Inferior parietal cortex (tissue), 1 donor: ENCODE measurements at regions not wholly inside any gene's neighbourhood (a gene's known extent, or its start where the extent isn't known, plus 50 kb on each side); places are given as distances from the start of the nearest gene placed in this dataset.
A peak's percentile ranks its signal among the peaks of the same experiment; 100 is the strongest.
"Not testable (repeated sequence)": the region's sequence is repeated elsewhere in the genome, so short reads cannot be mapped to it uniquely, and the experiment has no call there.

ENCODE experiments used
- DNase-seq: peaks from one replicate; pipeline ENCODE4 v3.0.0-alpha.2; 2016; ENCODE audit errors: extremely low spot score

GRCh38 chr4:137861682-137862081 lies 329.4 kb upstream of the PCDH18 start:
- peak; percentile 22 for DNase-seq

DNA sequence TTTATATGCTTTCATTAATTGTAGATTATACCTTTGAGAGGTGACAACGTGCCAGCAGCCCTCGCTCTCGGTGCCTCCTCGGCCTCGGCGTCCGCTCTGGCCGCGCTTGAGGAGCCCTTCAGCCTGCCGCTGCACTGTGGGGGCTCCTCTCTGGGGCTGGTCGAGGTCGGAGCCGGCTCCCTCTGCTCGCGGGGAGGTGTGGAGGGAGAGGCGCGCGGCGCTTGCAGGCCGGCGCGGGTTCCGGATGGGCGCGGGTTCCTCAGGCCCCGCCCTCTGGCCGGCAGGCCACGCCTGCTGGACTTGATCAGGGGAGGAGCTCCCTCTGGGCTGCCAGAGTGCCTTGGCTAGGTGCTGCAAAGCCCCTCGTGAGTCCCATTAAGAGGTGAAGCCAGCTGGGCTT lies 321.1 kb upstream of the PCDH18 start:
- no peak for DNase-seq

DNA sequence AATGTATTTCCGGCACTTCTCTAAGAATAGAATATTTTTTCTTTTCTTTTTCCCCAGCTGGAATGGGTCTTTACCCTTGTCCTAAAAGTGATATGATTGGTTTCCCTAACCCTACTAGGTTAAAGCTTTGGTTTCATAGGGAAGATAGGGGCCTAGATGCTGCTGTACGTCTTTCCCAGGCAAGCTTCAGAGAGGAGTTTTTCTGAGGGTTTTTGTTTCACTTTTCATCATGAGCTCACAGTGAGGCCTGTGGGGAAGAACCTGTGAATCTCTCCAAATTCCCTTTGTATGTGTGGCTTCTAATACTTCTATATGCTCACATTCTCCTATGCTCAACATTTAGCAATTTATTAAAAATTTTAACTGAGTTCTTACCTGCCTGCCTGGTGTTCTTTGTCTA lies 320.0 kb upstream of the PCDH18 start:
- DNase-seq, result no peak

DNA sequence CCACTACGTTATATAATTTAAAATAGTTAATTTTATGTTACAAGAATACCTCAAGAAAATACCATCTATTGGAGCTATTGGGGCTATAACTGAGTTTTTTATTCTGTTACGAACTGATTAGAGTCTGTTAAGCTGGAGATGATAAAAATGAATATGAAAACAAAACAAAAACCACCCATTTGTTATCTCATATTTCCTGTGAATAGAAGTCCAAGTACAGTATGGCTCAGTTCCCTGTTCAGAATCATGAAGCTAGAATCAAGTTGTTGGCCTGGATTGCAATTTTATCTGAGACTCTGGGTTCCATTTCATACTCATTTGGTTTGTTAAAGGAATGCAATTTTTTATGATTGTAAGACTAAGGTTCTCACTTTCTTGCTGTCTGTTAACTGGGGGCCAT lies 319.1 kb upstream of the PCDH18 start:
- DNase-seq, result no peak

DNA sequence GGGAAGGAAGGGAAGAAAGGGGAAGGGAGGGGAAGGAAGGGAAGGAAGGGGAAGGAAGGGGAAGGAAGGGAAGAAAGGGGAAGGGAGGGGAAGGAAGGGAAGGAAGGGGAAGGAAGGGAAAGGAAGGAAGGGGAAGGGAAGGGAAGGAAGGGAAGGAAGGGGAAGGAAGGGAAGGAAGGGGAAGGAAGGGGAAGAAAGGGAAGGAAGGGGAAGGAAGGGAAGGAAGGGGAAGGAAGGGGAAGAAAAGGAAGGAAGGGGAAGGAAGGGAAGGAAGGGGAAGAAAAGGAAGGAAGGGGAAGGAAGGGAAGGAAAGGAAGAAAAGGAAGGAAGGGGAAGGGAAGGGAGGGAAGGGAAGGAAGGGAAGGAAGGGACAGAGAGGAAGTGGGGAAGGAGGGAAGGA lies 295.7 kb upstream of the PCDH18 start:
- DNase-seq, result not testable (repeated sequence)

DNA sequence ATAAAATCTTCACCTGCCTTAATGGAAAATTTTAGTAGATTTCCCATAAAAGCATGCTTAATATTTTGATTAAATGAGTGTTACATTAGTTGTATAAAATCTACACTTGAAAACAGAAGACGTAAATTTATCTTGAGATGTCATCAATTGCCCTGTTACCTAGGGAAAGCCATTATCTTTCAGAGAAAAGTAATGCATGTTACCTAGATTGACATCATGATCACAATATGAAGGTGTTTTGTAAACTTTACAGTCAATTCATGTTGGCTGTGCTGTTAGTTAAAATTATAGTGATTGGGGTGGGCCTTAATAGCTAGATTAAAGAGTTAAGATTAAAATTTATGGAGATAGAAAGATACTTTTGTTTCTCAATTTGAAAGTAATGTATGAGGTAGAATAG lies 293.2 kb upstream of the PCDH18 start:
- no peak for DNase-seq

DNA sequence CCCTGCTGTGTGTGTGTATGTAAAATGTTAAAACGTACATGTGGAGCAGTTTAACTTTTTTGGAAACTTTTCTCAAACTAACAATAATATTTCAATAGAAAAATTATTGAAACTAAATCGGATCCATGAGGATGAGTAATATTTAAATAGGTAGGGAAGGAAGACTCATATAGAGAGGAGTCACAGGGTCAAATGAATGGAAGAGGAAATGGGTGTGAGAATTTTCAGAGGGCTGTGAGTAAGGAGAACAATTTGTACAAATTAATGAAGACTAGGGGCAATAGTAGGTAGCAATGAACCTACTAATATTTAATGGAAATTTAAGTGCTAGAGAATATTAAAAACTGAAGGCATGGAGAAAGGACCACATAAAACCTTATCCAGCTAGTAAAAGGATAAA lies 290.7 kb upstream of the PCDH18 start:
- no peak for DNase-seq

- DNase-seq, result no peak
Measured at GRCh38 chr4:137819964-137820383, 287.7 kb upstream of the PCDH18 start.

DNA sequence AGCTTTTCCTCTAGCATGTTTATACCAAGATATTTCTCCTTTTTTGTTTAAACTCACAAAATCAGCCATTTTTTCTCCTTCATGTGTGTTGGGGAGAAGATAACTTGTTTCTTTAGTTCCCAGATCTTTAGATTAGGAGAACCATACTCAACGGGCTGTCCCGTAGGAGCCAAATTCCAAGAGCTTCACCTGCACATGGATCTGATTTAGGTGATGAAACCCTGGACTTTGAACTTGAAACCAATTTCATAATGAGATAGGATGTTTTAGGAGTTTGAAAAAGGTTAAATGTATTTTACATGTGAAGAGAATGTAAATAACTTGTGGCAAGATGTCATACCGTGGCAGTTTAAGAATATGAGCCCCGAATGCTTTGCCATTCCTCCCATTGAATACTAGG lies 280.0 kb upstream of the PCDH18 start:
- DNase-seq, result no peak

DNA sequence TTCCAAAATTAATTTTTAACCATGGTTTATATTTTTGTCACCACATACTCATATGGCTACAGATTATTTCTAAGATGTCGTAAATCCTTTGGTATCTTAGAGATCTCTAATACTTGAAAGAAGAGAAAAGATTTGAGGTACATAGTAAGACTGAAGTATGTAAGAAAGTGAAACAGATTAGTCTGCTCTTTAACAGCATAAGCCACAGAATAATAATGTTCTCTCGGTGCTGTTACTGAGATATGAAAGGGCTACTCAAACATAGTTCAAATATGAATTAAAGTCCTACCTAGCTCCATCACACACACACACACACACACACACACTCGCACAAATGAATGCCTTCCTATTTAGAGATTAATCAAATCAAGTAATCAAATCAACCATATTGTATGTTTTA lies 274.1 kb upstream of the PCDH18 start:
- DNase-seq, result no peak

DNA sequence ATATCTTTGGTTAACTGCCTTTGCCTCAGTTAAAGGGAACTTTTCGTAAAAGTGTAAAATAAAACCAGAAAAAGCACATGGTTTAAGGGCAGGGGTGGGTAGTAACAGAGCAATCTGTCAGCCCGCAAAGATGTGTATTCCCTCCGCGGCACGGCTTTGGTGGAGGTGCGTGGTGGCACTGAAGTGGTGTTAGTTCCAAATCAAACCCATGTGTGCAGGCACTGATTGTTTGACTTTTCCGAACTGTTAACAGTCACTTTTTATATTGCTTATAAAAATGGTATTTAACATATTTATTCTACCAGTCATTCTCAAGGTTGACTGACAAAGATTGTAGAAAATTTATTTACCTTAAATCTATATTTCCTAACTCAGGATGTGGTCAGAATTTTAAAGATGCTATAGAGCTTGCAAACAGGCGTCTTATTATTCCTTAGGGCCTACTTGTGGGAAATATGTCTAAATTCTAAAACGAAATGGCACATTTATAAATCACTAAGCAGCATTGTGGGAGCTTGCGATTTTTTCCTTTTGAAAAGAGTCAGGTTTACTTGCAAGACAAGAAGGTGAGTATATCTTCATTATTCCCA lies 272.7 kb upstream of the PCDH18 start:
- no peak for DNase-seq

- DNase-seq, result no peak
Measured at GRCh38 chr4:137800861-137801260, 268.6 kb upstream of the PCDH18 start.

- peak; percentile 11 for DNase-seq
Measured at GRCh38 chr4:137794764-137795254, 262.5 kb upstream of the PCDH18 start.

DNA sequence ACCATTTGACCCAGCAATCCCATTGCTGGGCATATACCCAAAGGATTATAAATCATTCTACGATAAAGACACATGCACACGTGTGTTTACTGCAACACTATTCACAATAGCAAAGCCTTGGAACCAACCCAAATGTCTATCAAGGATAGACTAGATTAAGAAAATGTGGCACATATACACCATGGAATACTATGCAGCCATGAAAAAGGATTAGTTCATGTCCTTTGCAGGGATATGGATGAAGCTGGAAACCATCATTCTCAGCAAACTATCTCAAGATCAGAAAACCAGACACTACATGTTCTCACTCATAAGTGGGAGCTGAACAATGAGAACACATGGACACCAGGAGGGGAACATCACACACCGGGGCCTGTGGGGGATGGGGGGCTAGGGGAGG lies 257.0 kb upstream of the PCDH18 start:
- DNase-seq, result not testable (repeated sequence)

DNA sequence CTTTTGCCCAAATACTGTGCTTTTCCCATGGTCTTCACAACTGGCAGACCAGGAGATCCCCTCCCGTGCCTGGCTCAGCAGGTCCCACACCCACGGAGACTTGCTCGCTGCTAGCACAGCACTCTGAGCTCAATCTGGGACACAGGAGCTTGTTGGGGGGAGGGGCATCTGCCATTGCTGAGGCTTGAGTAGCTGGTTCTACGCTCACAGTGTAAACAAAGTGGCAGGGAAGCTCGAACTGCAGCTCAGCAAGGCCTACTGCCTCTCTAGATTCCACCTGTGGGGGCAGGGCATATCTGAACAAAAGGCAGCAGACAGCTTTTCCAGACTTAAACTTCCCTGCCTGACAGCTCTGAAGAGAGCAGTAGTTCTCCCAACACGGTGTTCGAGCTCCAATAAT lies 251.6 kb upstream of the PCDH18 start:
- not testable (repeated sequence) for DNase-seq

DNA sequence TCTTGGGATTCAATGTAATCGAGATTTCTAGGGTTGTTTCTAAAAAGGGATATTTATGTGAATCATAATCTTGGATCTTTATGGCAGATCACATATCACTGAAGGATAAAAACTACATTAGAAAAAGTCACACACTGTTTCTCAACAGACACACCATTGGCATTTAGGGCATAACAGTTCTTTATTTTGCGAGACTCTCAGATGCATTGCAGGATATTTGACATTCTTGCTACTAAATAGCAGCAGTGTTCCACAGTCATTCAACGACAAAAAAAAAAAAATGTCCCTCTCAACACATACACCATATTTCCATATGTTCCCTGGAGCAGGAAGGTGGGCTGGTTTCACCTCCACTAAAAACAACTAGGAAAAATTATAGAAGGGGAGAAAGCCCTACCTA lies 243.4 kb upstream of the PCDH18 start:
- DNase-seq, result no peak

DNA sequence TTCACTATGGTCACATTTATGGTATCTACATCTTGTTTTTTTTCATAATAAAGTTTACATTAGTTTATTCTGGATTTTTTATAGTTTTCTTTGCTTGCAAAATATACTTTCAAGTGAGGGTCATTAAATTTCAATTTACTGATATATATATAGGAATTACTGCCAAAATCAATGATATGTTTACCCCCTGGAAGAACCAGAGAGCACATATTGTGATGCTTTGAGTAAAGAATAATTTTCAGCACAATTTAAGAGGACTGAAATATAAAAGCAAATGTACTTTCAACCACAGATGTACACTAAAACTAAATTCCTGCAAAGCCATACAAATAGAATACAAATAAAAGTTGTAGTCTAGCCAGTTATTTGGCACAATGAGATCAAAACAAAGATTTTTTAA lies 242.2 kb upstream of the PCDH18 start:
- no peak for DNase-seq

DNA sequence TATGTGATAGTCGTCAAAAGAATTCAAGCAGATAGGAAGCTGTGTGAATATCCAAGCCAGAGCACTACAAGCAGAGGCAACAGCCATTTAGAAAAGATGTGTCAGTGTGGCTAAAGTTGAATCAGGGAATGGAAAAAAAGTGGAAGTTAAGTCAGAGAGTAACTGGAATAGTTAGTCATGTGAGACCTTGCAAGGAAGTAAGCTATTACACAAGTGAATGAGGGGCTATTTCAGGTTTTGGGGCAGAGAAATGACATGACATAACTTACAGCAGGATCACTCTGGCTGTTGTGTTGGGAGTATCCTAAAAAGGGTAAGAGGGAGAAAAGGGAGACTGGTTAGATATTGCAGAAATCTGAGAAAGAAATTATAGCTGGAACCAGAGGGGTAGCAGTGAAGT lies 236.6 kb upstream of the PCDH18 start:
- no peak for DNase-seq

DNA sequence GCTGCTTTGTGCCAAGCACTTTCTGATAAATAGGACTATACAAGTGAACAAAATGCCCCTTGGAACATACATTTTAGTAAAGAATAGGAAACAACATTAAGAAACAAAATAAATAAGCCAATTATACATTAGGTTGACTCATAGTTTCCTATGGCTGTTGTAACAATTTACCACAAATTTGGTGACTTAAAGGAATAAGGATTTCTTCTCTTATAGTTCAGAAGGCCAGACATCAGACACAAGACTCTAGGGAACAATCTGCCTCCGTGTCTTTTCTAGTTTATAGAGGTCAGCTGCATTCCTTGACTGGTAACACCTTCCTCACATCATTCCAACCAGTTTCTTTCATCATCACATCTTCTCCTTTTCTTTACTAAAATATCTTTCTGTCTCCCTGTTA lies 235.9 kb upstream of the PCDH18 start:
- DNase-seq, result no peak

DNA sequence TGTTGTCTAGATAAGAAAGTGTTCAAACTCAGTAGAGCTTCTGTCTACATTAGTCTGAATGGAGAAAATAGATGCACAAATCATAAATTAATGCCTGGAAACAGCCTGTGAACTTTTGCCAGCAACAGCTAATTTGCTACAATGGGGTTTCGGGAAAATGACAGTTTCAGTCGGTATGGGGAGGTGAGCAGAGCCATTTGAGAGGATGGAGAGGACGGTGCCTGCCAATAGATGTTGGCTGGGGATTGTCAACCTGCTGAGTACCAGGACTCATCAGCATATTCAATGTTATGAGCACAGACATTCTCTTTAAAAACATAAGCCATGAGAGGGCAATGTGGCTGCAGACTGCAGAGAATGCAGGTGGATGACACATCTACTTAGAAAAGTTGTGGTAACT lies 230.3 kb upstream of the PCDH18 start:
- no peak for DNase-seq

GRCh38 chr4:137754652-137755471 lies 222.6 kb upstream of the PCDH18 start:
- DNase-seq, result no peak

GRCh38 chr4:137749466-137749865 lies 217.2 kb upstream of the PCDH18 start:
- no peak for DNase-seq

DNA sequence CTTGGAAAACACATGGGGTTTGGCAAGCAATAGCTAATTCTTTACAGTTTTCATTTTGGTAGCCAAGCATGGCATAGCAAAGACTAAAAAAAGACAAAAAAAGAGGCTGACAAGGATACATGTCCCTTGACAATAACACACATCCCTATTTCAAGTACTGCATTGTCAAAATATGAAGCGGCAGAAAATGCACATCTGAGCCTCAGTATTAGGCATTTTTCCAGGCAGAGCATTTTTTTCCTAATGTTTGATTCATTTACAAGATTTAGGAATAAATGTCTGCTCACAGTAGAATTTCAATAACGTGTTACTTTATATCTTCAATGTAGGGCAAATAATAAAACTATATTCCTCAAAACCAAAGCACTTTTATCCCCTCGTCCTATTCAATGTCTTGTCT lies 216.3 kb upstream of the PCDH18 start:
- no peak for DNase-seq
